ENCODE measurements at regions not wholly inside any gene's neighbourhood (a gene's known extent, or its start where the extent isn't known, plus 50 kb on each side); places are given as distances from the start of the nearest gene placed in this dataset.

- H3K4me3 Mint-ChIP-seq, result no peak overlapping the region
These were observed 94.1 kb upstream of the DST start for GRCh38 chr6:56736804-56737203.

DNA sequence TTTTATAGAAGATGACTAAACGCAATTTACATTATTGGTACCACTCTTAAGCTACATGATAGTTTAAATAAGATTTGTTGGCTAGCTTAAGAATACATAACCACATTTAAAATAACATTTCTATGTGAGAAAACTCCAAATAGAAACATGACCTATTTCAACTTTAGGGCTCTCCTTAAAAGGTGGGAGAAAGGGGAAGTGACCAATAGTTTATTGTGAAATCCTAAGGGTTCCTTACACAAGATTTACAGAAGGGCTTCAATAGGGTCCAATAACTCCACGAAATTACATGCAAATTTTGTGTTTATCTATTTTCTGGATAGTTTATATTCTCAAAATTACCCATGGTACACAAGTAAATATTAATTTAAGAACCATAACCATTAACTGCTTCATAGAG is 91.6 kb upstream of the DST start:
- H3K4me1 ChIP-seq (ENCODE audit: insufficient read depth, low read length), result no peaks in the 10 kb centered on the region
- ATAC-seq (ENCODE audit: poor library complexity) (no peak), DNase-seq (no peak)
- no peak overlapping the region for H3K4me3 ChIP-seq (ENCODE audit: low read length)
- H3K27ac ChIP-seq (ENCODE audit: low read depth in 1 of 2, low read length in 2 of 2), result no peak overlapping the region
- Mint-ChIP-seq H3K4me3 (no peak overlapping the region), H3K27me3 (no peaks in the 10 kb centered on the region), H3K36me3 (ENCODE audit: low read depth) (no peaks in the 10 kb centered on the region), H3K9me3 (no peaks in the 10 kb centered on the region), H3K27ac (no peak overlapping the region), H3K4me1 (ENCODE audit: low read depth) (no peaks in the 10 kb centered on the region)
- no peaks in the 10 kb centered on the region for H3K9me3 ChIP-seq (ENCODE audit: control insufficient read depth in 1 of 2, insufficient read depth in 1 of 2, low read length in 2 of 2)
- TF ChIP-seq, protein P1, sequence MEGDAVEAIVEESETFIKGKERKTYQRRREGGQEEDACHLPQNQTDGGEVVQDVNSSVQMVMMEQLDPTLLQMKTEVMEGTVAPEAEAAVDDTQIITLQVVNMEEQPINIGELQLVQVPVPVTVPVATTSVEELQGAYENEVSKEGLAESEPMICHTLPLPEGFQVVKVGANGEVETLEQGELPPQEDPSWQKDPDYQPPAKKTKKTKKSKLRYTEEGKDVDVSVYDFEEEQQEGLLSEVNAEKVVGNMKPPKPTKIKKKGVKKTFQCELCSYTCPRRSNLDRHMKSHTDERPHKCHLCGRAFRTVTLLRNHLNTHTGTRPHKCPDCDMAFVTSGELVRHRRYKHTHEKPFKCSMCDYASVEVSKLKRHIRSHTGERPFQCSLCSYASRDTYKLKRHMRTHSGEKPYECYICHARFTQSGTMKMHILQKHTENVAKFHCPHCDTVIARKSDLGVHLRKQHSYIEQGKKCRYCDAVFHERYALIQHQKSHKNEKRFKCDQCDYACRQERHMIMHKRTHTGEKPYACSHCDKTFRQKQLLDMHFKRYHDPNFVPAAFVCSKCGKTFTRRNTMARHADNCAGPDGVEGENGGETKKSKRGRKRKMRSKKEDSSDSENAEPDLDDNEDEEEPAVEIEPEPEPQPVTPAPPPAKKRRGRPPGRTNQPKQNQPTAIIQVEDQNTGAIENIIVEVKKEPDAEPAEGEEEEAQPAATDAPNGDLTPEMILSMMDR (IDR thresholded peaks at IDR 0.05), result no peak
- no peaks in the 10 kb centered on the region for H3K36me3 ChIP-seq (ENCODE audit: insufficient read depth, low read length)
- intact Hi-C loops (cut with DNase I, micrococcal nuclease), result no loop called here
- no peaks in the 10 kb centered on the region for H3K27me3 ChIP-seq (ENCODE audit: control insufficient read depth in 1 of 2, insufficient read depth in 2 of 2, low read length in 2 of 2)
- ChIA-PET CTCF (no interaction called here), POLR2A (no interaction called here)

More at GRCh38 chr6:56736804-56737203, 94.1 kb upstream of the DST start:
- CTCF ChIA-PET, result no interaction called here
- H3K36me3 ChIP-seq (ENCODE audit: insufficient read depth, low read length), result no peaks in the 10 kb centered on the region
- Mint-ChIP-seq H3K27me3 (no peaks in the 10 kb centered on the region), H3K27ac (no peak overlapping the region), H3K36me3 (ENCODE audit: low read depth) (no peaks in the 10 kb centered on the region), H3K9me3 (no peaks in the 10 kb centered on the region), H3K4me1 (ENCODE audit: low read depth) (no peaks in the 10 kb centered on the region)
- no peak for DNase-seq
- H3K4me3 ChIP-seq (ENCODE audit: low read length), result no peak overlapping the region
- H3K4me1 ChIP-seq (ENCODE audit: insufficient read depth, low read length), result no peaks in the 10 kb centered on the region
- TF ChIP-seq, protein P1 (IDR thresholded peaks at IDR 0.05), result no peak
- intact Hi-C loops (cut with DNase I, micrococcal nuclease), result no loop called here
- POLR2A ChIA-PET, result no interaction called here
- no peak overlapping the region for H3K27ac ChIP-seq (ENCODE audit: low read depth in 1 of 2, low read length in 2 of 2)
- no peak for ATAC-seq (ENCODE audit: poor library complexity)
- H3K9me3 ChIP-seq (ENCODE audit: control insufficient read depth in 1 of 2, insufficient read depth in 1 of 2, low read length in 2 of 2), result peaks cover 0 to 3% of the 10 kb centered on the region in 2 experiments
- no peaks in the 10 kb centered on the region for H3K27me3 ChIP-seq (ENCODE audit: control insufficient read depth in 1 of 2, insufficient read depth in 2 of 2, low read length in 2 of 2)

DNA sequence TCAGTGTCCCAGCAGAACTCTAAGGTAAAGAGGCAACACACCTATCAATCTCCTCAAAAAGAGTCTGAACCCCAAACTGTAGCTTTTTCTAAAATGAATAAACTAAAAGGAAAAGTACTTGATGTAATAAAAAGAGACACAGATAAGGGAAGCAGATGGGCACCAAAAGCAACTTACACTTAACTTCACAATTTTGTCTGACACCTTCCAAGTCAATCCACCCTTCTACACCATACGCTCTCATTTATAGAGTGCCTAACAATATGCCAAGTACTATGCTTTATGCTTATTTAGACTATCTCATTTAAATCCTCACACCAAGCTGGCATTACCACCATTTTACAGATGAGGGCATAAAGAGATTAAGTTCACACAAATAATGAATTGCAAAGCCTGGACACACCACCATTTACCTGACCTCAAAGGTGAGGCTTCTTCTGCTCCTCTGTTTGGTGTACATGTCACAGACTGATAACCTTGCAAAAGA is 90.6 kb upstream of the DST start:
- H3K4me3 ChIP-seq (ENCODE audit: low read length), result no peak overlapping the region
- H3K9me3 ChIP-seq (ENCODE audit: control insufficient read depth in 1 of 2, insufficient read depth in 1 of 2, low read length in 2 of 2), result no peaks in the 10 kb centered on the region
- H3K27ac ChIP-seq (ENCODE audit: low read depth in 1 of 2, low read length in 2 of 2), result no peak overlapping the region
- no peaks in the 10 kb centered on the region for H3K4me1 ChIP-seq (ENCODE audit: insufficient read depth, low read length)
- Mint-ChIP-seq H3K4me1 (ENCODE audit: low read depth) (no peaks in the 10 kb centered on the region), H3K27ac (no peak overlapping the region), H3K36me3 (ENCODE audit: low read depth) (no peaks in the 10 kb centered on the region), H3K9me3 (no peaks in the 10 kb centered on the region), H3K27me3 (no peaks in the 10 kb centered on the region), H3K4me3 (no peak overlapping the region)
- TF ChIP-seq, protein P1 (IDR thresholded peaks at IDR 0.05), result no peak
- H3K36me3 ChIP-seq (ENCODE audit: insufficient read depth, low read length), result no peaks in the 10 kb centered on the region
- POLR2A ChIA-PET, result no interaction called here
- intact Hi-C loops (cut with DNase I, micrococcal nuclease), result no loop called here
- CTCF ChIA-PET, result no interaction called here
- H3K27me3 ChIP-seq (ENCODE audit: control insufficient read depth in 1 of 2, insufficient read depth in 2 of 2, low read length in 2 of 2), result no peaks in the 10 kb centered on the region
- DNase-seq, result no peak
- no peak for ATAC-seq (ENCODE audit: poor library complexity)
